HCT116 (cell line): ENCODE measurements at regions not wholly inside any gene's neighbourhood (a gene's known extent, or its start where the extent isn't known, plus 50 kb on each side); places are given as distances from the start of the nearest gene placed in this dataset.

Experiments
- CBX3 ChIP-seq: IDR thresholded peaks from 2 replicates; pipeline ENCODE4 v1.6.1; 2012; ENCODE audit warnings: low read depth
- CTCF ChIP-seq, 3 experiments: fragments of 200-600 bp in 1 of 3; sonication (generic) in 1 of 3; IDR thresholded peaks in 2 of 3; conservative IDR thresholded peaks in 1 of 3; 2 replicates each; pipeline ENCODE4 v1.5.1; 2012 to 2017; ENCODE audit warnings: low read depth in 2 of 3, low read length in 2 of 3, antibody characterized with exemption in 1 of 3, borderline replicate concordance in 1 of 3, control low read depth in 1 of 3, mild to moderate bottlenecking in 1 of 3, mixed read lengths in 1 of 3, mixed run types in 1 of 3, moderate library complexity in 1 of 3; ENCODE audit not compliant: insufficient read depth in 1 of 3
- EGR1 ChIP-seq: IDR thresholded peaks from 2 replicates; pipeline ENCODE4 v1.6.1; 2012; ENCODE audit warnings: low read depth
- POLR2A ChIP-seq: IDR thresholded peaks from 2 replicates; pipeline ENCODE4 v1.7.0; 2011; ENCODE audit warnings: borderline replicate concordance; ENCODE audit not compliant: insufficient read depth, insufficient read length; ENCODE audit errors: extremely low read depth
- POLR2AphosphoS5 ChIP-seq: IDR thresholded peaks from 2 replicates; pipeline ENCODE4 v1.6.1; 2011; ENCODE audit warnings: mild to moderate bottlenecking, low read depth, low read length, moderate library complexity
- REST ChIP-seq: IDR thresholded peaks from 2 replicates; pipeline ENCODE4 v1.6.1; 2012; ENCODE audit warnings: low read depth
- SIN3A ChIP-seq: IDR thresholded peaks from 2 replicates; pipeline ENCODE4 v1.6.1; 2012; ENCODE audit warnings: low read depth
- ZNF274 ChIP-seq: fragments of 200-500 bp; sonication (Bioruptor generic); IDR thresholded peaks from 2 replicates; pipeline ENCODE4 v1.6.1; 2014; ENCODE audit warnings: mild to moderate bottlenecking, low read depth, low read length, inconsistent platforms

DNA sequence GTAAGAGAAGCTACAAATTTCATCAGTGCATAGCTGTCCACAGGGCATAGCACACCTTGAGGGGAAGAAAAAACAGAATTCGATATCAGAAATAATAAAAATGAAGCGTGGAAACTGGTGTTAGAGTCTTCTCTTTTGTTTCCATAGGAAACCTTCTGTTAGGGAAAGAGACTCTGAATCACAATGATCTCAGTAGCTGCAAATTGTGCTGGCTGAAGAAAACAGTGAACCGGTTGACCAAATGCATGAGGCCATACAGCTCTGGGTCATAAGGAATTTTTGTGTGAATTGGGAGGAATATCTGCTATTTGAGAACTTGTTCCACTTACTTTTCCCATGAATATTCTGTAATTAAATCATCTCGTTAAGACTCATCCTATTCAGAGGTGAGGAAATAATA is 580.2 kb upstream of the NECTIN3 start:
- TF ChIP-seq POLR2AphosphoS5 = no peak
- TF ChIP-seq CTCF (IDR thresholded peaks at IDR 0.05 in 2 of 3, conservative IDR thresholded peaks at IDR 0.05 in 1 of 3; ENCODE audit: borderline replicate concordance in 1 of 3, insufficient read depth in 1 of 3, low read depth in 2 of 3, low read length in 2 of 3) = no peak
- TF ChIP-seq POLR2A = no peak
- TF ChIP-seq REST = no peak
- no peak for TF ChIP-seq EGR1
- TF ChIP-seq CBX3 = no peak
- no peak for TF ChIP-seq ZNF274
- TF ChIP-seq SIN3A = no peak
